HG02981 (cell line): ENCODE measurements at regions not wholly inside any gene's neighbourhood (a gene's known extent, or its start where the extent isn't known, plus 50 kb on each side); places are given as distances from the start of the nearest gene placed in this dataset.

Experiments
- ATAC-seq: cut with Tn5 transposase; IDR thresholded peaks from one replicate; pipeline ENCODE4 v1.9.1; 2021; ENCODE audit warnings: mild to moderate bottlenecking, moderate library complexity; ENCODE audit not compliant: unreplicated experiment

DNA sequence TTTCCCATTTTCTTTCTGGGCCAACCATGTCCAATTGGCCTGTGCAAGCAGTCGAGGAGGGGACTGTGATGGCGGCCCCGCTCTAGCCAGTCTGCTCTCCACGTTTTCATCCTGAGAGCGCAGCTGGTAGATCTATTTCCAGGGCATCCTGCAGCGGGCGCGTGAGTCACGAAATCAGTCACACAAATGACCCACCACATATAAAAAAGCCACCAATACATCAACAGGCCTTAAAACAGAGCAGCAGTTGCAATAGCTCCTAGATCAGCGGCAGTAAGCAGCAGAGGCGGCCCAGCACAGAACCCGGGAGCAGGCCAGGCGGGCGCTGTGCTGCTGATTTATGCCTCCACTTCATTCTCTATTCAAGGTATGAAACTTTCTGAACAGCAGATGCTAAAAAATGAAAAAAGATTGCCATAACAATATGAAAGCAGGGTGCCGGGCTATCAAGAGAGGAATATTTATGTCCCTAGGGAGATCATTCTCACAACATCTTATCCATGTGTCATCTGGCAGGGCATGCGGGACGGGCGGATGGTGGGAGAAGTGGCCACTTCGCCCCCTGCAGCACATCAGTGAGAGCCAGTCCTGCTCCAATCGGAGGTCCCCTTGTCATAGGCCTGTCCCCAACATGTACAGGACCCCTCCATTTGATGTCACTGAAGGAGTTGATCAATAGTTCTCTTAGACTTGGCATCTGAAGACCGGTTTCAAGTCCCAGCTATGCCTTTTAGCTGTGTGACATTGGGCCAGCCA, 98.0 kb upstream of the GPR26 start:
- ATAC-seq = no peak

DNA sequence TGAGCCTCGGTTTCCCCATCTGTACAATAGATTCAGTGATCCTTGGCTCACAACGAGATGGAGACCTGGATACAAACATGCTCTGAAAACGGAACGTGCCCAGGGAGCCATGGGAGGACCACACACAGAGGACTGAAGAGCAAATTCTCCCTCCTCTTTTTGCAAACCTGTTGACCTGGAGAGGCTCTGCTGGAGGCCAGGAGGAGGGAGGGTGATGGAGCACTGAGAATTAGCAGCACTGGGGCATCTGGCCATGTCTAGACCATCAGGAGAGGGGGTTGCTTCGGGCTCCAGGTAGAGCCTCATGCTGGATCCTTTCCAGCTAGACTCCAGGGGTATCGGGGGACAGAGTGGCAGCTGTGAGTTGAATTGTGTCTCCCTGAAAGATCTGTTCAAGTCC, 97.4 kb upstream of the GPR26 start:
- ATAC-seq = no peak

DNA sequence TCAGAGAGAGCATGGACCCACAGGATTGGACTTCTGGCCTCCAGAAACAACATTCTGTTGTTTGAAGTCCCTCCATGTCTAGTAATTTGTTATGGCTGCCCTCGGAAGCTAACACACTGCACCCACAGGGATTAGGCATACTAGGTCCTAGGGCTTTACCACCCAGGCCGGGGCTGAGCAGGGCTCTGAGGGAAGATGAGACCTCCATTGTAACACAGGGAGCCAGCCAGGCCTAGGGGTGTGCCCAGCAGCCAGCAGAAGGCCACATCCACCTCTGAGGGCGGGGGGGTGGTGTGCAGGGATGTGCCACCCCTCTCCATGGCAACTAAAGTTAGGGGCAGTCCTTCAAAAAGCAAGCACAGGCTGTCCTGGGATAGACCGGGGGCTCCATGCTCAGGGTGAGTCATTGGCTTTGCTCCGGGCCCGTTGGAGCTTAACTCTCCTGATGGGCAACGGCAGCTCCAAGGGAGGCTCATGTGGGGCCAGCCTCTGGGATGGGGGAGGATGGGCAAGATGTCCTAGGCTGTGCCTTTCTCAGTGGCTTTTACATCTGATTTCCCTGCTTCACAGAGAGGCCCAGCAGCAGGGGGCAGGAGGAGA, 96.6 kb upstream of the GPR26 start:
- no peak for ATAC-seq

DNA sequence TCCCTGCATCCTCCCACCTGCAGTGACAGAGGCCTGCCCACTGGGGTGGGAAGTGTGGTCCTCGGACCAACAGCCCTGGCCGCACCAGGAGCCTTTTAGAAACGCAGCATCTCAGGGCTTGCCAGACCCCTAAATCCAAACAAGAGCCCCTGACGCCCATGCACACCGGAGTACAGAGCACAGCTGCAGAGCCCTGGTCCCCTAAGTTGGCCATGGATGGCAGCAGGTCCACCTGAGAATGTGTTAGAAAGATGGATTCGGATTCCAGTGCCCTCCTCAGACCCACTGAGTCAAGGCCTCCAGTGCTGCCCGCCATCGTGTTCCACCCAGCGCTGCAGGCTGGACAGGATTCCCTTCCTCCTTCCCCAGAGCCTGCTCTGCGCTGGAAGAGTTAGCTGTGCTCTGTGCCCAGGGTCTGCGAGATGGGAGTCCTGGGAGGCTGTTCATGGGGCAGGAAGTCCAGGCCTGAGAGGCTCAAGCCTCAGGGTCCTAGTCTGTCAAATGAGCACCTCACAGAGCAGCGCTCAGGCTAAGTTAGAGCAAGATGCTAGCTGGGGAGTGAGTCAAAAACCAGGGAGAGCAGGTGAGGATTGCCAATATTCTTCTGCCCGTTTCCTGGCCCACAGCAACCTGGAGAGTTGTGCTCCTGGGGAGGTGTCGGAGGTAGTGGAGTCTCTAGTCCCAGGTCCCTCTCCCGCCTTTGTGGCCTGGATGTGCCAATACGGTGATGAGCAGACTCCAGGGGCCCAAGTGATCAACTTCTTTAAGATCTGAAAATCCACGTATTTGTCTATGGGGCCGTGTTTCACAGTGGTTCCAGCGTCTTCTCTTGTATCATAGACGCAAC, 95.9 kb upstream of the GPR26 start:
- no peak for ATAC-seq

DNA sequence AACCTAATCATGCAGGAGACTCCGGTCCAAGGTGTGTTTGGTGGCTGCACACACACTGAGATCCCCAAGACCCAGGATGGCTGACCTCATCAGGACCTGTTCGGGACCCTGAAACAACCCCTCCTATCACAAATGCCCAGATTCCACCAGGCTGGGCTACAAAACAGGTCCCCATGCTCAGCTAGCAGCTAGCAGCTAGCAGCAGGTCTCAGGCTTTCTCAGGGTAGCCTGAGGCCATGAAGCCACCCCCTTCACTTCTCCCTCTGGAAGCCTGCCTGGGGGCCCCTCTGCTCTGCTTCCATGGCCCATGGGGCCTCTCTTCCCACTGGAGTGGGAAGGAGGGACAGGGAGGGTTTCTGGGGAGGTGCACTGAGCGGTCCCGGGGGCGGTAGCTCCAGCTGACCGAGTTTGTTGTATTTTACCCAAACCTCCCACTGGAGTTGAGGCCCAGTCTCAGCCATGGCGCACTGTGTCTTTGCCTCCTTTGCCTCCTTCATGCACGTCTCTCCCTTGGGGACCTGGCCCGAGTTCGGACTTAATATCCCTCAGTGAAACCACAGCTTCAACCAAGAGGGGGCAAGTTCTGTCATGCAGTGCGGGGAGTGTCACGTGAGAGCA, 95.1 kb upstream of the GPR26 start:
- ATAC-seq = no peak

DNA sequence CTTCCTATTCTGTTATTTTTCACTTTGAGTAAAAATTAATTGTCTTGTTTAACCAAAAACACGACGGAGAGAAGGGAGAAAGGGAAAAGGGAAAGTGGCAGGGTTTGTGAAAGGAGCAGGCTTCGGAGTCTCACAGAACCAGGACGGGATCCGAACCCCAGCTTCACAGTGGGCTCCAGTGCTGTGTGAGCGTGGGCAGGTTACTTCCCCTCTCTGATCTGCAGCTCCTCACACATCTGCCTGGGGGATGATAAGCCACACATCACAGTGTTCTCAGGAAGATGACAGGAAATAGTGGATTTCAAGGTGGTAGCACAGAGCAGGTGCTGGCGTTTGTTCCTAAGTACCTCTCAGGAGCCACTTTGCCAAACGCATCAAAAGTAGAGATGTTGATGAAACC, 94.2 kb upstream of the GPR26 start:
- no peak for ATAC-seq

DNA sequence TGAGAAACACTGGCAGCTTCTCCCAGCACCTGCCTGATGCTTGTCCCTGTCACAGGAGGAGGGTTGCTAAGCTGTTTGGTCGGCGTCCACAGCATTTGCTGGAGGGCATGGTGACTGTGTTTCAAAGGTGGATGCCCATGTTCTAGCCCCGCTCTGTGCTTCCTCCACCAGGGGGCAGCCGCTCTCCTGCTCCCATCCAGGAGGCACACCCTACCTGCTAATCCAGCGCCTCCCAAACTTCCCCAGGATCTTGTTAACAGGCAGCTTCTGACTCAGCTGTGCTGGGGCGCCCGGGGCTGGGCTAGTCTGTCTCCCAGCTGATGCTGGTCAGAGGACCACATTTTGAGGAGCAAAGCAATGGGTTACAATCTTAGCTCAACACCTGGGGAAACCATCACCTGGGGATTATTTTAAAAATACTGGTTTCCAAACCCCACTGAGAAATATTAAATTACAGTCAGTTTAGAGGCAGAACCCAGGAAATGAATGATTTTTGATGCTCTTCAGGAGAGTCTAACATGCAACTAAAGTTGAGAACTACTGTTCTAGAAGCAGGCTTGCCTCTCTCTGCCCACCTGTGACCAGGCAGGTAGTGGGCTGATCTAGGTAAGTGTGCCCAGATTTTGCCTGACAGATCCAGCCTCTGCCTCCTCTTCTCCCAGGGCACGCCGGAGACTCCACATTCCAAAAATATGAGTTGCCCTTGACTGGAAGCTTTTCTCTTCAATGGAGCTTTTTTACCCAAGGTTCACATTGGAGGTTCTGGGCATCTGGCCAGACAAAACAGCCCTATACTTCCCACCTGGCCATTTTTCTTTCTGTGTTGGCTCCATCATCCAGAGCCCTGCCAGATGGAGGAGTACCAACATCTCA, 92.7 kb upstream of the GPR26 start:
- ATAC-seq = no peak

DNA sequence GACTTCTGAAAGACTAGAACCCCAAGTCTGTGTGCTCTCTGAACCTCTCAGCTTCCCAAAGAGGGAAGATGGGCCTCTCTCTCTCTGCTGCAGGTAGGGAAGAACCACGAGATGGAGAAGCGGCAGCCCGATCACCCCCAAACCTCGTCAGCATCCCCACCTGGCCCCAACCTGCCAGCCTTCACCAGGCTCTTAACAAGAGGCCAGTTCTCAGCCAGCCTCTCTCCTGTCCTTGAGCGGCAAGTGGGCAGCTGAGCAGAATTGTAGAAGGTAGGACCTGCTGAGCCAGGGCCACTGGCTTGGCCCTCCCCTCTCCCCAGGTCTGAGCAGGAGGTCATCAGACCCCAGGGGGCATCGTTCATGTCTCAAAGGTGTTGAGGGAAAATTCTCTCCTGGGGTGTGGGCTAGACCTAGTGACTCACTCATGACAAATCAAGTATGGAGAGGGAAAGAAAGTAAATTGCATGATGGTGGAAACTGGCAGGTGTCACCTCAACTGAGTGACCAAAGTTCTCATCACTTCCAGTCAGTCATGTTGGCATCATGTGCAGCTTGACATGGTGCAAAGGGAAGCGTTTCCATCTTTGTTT, 92.0 kb upstream of the GPR26 start:
- ATAC-seq = no peak

DNA sequence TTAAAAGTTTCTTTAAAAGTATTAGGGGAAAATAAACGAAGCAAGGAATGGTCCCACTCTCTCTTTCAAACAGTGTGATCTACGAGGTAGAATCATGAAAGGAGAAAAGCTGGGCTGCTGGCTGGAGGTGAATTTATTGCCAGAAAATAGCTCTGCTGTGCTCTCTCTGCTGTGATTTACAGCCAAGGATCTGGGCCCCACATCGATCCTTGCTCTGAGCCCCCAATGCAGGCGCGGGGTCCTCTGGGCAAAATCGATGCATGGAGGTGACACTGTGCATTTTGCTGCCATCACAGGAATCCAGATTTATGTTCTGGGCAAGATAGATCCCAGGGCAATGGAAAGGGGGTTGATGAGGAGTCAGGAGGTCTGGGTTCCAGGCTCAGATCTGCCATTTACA, 91.0 kb upstream of the GPR26 start:
- no peak for ATAC-seq

DNA sequence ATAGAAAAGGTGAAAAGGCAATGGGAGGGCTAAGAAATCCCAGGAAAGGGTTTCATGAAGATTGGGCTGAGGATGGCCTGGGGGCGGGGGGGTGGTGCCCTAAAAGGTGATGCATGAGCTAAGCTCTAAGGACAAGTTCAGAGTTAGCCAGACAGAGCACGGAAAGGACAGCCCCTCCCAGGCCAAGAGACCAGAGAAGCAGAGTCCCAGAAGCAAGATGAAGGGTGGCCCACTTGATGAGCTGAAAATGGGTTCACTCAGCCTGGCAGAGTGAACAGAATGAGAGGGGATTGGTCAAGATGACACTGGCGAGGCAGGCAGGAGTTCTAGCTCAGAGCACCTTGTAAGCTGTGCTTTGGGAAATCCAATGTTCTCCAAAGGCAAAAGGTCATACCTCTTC, 89.4 kb upstream of the GPR26 start:
- no peak for ATAC-seq

DNA sequence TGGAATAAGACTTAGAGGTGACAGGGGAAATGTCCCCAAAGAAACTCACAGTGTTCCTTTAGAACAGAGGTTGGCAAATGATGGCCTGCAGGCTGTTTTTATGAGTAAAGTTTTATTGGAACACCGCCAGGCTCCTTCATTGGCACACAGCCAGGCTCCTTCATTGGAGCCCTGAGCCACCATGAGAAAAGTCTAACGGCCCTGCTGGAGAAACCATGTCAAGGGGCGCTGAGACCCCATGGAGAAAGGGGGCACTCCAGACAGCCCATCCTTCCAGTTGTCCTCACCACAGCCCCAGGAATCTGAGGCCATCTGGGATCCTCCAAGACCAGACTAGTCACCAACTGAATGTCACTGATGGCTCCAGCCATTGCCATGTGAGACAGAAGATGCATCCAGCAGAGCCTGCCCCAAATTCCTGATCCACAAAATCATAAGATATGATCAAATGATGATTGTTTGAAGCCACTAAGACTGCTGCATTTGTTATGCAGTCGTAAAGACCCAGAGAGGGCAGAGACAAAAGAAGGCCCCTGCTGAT, 88.2 kb upstream of the GPR26 start:
- no peak for ATAC-seq

DNA sequence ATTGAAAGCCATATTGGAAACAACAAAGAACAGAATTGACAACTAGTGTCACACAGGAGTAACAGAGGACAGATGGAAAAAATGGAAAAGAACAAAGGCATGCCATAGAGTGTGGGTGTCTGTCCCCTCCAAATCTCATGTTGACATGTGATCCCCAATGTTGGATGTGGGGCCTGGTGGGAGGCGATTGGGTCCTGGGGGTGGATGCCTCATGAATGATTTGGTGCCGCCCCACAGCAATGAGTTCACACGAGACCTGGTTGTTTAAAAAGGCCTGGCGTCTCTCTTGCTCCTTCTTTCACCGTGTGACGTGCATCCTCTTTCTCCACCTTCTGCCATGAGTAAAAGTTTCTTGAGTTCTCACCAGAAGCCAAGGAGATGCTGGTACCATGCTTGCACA, 87.4 kb upstream of the GPR26 start:
- no peak for ATAC-seq

DNA sequence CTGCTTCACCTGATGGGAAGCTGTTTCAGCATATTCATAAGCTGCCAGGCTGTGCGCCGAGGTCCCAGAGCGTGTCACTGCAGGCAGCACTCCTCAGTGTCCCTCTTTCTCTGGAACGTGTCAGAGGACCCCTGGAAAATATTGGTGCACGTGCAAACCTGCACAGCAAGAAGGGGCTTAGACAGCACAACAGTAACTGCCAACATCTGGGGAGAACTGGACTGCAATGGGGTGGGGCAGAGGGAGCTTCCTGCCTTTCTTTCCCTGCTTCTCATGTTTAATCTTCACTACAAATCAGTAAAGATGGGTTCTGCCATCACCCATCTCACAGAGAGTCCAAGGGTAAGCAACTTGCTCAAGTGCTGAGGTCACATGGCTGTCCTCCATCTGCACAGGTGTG, 86.5 kb upstream of the GPR26 start:
- no peak for ATAC-seq

DNA sequence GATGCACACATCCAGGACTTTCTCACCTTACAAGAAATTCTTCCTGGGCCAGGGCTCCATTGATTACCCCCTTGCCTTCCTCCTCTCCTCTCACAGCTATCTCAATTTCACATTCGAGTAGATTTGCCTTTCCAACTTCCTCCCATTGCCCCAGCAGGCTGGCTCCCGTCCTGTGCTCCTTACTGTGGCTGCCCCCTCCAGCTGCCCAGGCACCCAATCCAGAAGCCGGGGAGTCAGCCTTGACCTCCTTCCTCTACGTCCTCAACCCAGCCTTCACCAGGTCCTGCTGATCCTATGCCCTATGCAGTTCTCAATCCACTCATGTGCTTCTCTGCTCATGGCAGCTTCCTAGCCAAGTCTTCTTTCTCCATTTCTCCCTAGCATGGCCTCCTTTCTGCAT, 85.7 kb upstream of the GPR26 start:
- ATAC-seq = no peak

DNA sequence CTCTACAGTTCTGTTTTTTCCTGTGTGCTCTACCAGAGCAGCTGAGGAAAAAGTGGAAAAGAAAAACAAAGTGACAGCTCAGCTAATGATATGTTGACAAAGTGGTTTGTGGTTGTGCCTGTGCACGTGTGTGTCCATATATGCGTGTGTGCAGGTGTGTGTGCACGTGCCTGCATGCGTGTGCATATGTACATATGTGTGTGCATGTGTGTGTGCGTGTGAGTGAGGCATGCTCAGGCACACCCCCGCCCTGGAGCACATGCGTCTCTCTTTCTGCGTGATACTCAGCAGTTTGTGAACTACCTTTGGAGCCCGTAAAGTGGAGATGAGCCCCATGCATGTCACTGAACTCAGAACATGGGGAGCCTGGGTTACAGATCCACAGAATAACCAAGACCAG, 84.5 kb upstream of the GPR26 start:
- ATAC-seq = no peak

DNA sequence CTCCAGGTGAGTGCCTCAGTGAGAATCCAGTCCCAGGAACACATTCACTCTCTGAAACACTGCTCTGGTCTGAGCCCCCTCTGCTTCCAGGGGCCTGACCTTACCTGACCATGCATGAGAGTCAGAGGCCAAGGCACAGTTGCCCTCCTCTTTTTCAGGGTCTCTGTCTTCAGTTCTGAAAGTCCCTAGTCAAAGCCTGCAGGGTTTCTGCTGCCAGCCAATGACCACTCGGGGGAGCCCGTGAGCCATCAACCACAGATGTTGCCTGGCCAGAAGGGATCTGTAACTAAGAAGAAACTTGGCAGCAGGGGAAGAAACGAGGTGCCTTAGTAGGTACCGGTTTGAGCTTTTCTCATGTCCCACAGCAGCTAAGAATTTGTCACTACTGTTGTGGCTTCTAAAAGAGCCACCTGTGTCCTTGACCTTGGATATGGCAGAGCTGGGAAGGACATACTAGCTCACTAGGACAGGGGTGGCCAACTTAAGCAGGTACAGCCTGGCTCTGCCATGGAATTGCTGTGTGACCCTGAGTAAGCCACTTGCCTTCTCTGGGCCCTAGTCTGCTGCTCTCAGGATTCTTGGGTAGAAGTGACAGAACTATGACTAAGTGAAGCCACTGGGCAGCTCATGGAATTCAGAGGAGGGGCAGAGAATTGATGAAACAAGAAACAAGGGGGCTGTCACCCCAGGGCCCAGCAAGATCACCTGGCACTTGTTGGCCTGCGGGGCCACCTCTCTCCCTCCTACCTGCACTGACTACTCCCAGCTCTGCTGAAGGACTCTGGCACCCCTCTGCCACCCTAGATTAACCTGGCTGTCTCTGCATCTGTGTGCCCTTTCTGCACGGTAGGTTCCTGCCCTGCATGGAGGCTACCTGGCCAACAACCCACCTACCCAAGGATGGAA, 83.8 kb upstream of the GPR26 start:
- ATAC-seq = peak; percentile 61

DNA sequence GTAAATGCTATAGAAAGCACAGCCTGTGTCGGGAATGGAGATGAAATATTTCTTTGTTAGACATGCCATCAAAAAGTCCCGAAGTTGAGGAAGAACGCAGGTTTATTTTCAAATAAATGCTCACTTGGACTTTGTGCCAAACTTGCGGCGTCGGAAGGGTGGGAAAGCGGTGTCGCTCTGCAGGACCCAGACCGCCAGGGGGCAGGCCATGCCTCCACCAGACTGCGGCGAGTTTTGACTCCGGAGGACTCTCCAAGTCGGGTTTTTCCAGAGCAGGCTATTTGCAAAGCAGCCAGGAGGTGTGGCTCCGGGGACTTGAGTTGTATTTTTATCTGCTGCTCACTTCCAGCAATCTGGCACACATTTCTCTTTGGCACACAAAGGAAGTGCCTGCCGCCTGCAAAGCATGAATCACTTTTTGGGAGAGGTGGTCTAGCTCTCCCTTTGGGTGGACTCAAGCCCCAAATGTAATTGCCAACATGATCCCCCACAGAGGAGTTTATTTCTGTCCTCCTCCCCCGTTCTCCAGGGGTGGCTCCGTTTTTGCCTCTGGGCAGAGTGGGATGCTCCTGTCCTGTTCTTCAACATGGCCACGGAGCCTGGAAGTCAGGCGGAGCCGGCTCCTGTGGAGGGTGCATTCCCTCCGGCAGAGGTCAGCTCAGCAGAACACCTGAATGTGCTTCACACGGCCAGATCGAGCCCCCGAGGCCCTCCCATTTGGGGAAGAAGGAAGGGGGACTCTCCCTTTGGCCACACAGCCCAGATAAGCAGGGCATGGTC, 82.3 kb upstream of the GPR26 start:
- ATAC-seq = no peak

DNA sequence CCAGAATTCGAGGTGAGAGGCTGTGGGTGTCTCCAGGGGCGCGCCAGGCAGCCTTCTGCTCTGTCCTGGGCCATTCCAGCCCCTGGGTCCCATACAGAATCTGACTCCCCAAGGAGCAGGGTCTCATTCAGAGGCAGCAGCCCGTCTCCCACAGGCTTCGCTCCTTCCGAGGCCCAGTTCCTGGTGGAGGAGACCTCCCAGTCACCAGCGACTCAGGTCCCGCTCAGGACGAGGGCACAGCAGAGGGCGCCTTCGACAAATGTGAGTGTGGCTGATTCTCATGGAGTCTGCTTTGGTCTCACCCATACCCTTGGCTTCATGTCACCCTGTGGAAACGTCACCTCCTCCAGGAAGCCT, 81.8 kb upstream of the GPR26 start:
- no peak for ATAC-seq
